GOT3 (cell line): ENCODE measurements at regions not wholly inside any gene's neighbourhood (a gene's known extent, or its start where the extent isn't known, plus 50 kb on each side); places are given as distances from the start of the nearest gene placed in this dataset.
"Not testable (repeated sequence)": the region's sequence is repeated elsewhere in the genome, so short reads cannot be mapped to it uniquely, and the experiment has no call there.

ENCODE experiments used
- DNase-seq: peaks from one replicate; lab custom pipeline; 2025; ENCODE audit warnings: mixed read lengths; lab: John Stamatoyannopoulos, UW

DNA sequence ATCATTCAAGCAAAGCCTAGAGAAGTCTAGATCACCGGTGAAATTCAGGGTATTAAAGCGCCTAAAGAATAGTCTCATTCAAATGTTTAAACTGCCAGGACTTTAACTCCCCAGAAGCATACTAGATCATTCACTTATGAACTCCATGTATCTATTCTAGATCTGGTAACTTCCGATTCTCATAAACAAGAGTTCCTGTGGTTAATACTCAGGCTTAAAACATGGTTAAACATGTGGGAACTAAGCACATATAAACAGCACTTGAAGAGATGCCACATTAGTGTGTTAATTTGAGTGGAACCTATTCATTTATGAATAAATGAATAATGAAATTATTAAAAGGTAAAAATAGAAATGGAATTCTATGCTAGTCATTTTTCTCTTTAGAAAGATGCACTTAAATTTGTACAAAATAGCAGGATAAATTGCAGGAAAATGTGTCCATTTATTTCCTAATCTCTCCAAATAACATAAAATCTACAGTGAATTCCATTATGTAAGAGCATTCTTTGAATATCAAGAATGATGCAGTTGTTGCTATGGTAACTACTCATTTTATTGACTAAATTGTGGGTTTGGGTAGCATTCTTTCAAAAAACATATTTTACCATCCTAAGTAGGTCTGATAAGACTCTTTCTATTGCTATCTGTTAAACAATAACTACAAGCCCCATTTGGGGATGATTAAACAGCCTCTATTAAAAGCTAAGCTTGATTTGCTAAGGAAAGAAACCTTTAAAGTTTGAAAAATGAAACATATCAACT is 147.6 kb upstream of the TMEM168 start:
- no peak for DNase-seq

DNA sequence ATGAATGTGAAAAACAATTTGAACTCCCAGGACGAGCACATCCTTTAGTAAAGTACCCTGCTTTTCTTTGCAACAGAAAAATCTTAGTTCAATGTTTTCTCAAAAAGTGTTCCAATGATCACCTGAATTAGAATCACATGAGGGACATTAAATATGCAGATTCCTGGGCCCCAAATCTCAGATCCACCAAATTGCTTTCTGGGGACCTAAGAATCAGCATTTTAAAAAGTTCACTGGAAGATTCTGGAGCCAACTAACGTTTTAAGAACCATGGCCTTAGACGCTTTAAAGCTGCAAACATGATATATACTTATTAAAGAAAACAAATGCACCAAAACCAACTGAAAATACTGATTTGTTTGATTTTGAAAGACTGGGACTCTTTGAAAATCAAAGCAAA is 143.4 kb upstream of the TMEM168 start:
- DNase-seq = no peak

DNA sequence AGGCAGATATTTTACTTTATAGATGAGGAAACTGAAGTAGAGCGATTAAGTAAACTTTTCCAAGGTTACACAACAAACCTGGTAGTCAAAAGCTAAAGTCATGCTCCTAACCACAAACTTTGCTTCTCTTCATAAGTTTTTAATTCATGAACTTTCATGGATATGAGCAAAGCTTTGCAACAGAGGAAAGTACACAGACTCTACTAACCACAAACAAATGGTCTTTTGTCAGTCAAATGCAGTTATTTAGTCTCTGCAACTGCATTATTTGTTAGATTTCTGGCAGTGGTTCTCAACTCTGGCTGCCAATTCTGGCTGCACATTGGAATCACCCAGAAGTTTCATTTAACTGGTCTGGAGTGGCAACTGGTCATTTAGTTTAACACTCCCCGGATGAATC is 140.6 kb upstream of the TMEM168 start:
- no peak for DNase-seq

DNA sequence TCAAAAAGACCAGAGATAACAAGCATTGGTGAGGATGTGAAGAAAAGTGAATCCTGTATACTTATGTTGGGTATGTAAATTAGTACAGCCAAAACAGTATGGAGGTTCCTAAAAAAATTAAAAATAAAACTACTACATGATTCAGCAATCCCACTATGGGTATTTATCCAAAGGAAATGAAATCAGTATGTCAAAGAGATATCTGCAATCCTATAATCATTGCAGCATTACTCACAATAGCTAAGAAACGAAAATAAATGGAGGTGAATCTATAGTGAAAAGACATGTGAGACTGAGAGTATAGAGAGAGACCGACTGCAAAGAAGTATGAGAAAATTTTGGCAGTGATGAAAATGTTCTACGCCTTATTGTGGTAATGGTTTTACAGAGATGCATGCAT is 139.2 kb upstream of the TMEM168 start:
- DNase-seq = no peak

DNA sequence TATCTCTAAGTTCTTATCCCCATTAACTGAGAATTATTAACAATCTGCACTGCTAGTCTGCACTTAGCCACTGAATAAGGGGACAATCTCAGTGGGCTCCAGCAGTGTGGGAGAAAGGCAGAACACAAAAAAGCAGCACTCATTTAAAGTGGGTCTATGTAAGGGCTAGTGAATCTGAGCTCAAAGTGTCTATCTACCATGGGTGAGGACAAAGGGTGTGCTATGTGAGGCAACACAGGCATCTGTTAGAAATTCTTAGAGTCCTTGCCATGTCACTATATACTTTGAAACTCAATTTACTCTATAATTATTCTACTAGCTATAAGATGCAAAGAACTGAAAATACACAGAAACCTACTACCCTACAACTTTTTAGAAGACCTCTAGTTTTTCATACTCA is 135.8 kb upstream of the TMEM168 start:
- DNase-seq = no peak

DNA sequence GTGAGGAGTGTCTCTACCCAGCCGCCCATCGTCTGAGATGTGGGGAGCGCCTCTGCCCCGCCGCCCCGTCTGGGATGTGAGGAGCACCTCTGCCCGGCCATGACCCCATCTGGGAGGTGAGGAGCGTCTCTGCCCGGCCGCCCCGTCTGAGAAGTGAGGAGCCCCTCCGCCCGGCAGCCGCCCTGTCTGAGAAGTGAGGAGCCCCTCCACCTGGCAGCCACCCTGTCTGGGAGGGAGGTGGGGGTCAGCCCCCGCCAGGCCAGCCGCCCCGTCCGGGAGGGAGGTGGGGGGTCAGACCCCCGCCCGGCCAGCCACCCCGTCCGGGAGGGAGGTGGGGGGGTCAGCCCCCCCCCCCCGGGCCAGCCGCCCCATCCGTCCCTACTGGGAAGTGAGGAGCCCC is 132.4 kb upstream of the TMEM168 start:
- DNase-seq = not testable (repeated sequence)

DNA sequence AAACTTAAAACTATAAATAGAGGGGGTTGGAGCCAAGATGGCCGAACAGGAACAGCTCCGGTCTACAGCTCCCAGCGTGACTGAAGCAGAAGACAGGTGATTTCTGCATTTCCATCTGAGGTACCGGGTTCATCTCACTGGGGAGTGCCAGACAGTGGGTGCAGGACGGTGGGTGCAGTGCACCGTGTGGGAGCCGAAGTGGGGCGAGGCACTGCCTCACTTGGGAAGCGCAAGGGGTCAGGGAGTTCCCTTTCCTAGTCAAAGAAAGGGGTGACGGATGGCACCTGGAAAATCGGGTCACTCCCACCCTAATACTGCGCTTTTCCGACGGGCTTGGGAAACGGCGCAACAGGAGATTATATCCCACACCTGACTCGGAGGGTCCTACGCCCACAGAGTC is 126.2 kb upstream of the TMEM168 start:
- not testable (repeated sequence) for DNase-seq

DNA sequence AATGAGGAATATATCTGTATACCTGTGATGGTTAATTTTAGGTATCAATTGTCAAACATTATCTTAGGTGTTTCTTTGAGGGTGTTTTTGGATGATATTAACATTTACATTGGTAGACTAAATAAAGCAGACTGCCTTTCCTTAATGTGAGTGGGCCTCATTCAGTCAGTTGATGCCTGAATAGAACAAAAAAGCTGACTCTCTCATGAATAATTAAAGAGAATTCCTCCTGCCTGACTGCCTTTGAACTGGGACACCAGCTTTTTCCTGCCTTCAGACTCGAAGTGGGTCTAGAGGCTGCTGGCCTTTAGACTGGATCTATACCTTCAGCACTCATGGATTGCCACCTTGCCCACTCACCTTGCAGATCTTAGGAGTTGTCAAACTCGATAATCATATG is 117.9 kb upstream of the TMEM168 start:
- DNase-seq = no peak

DNA sequence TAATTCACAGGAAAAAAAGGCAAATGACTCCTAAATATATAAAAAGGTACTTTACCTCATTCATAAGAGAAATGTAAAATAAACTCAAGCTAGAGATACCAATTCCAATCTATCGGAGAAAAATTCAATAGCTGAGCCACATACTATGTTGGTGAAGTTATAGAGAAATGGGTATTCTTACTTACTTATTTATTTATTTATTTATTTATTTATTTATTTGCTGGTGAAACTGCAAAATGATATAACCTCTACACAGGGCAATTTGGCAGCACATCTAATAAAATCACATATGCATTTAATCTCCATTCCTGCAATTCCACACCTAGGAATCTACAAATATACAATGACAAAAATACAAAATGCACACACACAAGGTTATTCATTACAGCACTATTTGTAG is 117.5 kb upstream of the TMEM168 start:
- no peak for DNase-seq

DNA sequence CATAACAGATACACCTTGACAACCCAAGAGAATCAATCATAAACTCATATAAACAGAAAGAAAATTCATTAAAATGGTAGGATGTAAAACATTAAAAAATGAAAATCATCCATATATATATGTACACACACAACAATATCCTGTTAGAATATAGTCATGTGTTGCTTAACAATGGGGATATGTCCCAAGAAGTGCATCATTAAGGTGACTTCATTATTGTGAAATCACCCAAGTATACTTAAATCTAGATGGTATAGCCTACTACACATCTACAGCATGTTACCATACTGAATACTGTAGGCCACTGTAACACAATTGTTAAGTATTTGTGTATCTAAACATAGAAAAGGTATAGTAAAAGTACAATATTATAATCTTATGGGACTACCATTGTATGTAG is 115.8 kb upstream of the TMEM168 start:
- no peak for DNase-seq

DNA sequence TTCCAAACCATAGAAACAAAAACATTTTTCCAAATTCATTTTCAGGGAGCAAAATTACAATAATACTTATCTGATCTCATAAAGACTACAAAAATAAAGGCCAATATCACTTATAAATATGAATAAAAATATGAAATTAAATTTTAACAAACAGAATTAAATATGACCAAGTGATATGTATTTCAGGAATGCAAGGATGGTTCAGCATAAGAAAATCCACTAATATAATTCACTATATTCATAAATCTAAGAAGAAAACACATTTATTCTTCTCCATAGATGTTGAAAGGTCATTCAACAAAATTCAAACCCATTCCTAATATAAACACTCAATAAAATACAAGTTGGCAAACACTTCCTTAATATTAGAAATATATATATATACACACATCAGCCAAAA is 115.2 kb upstream of the TMEM168 start:
- DNase-seq = no peak

DNA sequence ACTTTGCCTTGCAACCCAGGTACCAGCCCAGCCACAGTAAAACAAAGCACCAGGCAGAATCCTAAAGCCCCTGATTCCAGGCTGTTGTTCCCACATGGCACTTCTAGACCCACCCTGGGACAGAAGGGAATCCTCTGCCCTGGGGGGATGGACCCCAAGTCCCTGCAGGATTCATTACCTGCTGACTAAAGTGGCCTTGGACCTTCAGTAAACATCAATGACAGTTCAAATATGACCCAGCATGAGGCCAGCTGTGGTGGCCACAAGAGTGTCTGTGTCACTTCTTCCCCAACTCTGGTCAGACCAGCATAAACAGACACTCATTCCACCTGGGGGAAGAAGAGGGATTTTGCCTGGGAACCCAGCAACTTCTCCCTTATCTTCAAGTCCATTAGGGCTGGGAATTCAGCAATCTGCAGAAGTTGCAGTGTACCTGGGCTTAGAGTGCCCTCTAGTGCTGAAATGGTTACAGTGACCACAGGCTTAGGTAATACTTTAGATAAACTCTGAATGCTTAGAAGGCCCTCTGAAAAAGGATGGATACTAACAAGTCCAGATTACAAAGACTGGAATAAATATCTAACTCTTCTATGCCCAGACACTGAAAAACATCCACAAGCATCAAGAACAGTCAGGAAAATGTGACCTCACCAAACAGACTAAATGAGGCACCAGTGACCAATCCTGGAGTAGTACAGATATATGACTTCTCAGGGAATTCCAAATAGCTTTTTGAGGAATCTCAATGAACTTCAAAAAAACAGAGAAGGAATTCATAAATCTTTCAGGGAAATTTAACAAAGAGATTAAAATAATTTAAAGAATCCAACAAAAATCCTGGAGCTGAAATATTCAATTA is 108.5 kb upstream of the TMEM168 start:
- no peak for DNase-seq

DNA sequence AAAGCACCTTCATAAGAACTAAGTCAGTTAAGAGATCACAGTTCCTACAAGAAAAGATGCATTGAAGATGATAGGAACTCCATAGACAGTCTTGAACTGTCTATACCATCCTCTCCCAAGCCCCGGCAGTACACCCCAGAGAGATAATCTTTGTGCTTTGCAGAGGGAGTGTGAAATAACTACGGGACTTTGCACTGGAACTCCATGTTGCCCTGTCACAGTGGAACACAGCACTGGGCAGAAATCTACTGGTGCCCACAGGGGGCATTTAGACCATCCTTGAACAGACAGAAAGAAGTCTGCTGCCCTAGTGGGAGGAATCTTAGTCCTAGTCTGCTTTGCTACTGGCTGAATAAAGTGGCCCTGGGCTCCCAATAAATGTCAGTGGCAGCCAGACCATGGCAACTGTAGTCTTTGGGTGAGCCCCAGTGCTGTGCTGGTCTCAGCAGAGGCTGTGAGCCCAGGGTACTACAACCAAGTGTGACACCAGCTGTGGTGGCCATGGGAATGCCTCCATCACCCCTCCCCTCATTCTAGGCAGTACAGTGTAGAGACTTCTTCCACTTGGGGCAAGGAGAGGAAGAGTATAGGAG is 107.7 kb upstream of the TMEM168 start:
- no peak for DNase-seq

DNA sequence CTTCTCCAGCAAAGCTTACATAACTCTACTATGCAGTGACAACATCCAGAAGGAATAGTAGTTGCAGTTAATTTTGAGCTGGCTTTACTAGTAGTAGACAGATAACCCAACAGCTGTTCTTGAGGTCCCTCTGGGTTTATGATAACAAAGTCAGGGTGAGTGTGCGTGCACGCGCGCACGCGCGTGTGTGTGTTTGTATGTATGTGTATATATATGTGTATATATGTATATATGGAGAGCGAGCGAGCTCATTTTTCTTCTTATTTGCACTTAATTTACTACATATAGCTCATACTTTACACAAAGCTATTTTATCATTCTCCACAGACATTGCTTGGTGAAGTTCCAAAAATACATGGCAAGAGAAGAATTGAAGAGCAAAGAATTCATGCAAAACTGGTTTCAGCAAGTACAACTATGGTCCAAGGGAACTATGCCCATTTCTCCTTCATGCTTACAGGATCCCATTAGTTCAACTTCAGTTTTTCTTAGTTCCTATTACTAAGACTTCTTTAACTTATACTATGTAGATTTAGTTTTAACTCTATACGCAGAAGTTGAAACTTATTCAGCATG is 105.9 kb upstream of the TMEM168 start:
- DNase-seq = no peak

DNA sequence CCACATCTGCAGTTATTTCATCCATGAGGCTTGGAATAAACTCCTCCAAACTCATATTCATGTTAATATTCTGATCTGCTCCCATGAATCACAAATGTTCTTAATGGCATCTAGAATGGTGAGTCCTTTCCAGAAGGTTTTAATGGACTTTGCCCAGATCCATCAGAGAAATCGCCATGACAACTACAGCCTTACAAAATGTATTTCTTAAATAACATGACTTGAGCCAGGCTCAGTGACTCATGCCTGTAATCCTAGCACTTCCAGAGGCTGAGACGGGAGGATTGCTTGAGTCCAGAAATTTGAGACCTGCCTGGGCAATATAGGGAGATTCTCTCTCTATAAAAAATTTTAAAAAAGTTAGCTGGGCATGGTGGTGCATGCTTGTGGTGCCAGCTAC is 102.1 kb upstream of the TMEM168 start:
- DNase-seq = no peak

DNA sequence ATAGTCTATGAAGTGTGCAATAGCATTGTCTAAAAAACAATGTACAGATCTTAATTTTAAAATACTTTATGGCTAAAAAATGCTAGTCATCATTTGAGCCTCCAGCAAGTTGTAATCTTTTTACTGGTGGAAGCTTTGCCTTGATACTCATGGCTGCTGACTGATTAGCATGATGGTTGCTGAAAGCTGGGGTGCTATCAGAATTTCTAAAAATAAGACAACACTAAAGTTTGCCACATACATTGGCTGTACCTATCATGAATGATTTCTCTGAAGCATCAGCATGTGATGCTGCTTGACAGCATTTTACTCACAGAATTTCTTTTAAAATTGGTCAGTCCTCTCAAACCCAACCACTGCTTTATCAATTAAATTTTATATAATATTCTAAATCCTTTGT is 101.5 kb upstream of the TMEM168 start:
- no peak for DNase-seq

DNA sequence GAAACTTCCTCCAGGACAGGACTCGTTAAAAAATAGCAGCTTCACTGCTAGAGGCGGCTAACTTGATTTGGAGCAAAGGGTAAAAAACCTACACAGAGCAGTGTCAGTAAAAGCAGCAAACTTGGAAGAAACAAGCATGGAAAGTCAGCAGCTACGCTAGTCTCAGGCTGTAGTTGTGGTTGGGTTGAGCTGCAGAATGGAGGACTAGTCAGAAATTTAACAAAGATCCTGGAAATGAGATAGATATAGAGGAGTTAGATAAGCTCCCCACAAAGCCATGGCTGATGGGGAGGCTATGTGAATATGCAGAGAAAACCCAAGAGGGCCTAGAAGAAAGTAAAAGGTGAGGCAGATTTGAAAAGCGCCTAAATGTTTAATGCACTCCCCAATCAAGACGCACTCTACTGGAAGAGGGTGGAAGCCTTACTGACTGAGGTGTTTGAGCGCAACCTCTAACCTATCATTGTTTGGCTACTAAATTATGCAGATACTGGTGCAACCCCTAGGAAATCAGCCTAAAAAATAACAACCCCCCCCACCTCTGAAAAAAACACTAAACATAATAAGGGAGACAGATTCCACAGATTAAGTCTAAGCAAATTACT is 99.7 kb upstream of the TMEM168 start:
- no peak for DNase-seq

DNA sequence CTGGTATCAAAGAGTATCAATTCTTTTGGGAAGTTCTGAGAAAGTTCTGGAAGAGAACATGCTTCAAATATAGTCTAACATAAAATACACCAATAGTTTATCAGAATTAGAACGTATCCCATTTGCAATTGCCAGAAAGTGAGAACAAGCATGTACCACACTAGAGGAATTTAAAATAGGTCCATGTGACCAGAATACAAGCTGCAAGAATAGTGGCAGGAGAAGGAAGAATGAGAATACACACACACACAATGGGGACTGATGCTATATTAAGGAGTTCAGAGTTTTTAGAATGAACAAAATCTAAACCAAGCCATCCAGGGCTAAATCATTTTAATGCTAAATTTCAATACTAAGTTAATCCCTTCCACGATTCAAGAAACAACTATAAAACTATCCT is 99.1 kb upstream of the TMEM168 start:
- DNase-seq = no peak

DNA sequence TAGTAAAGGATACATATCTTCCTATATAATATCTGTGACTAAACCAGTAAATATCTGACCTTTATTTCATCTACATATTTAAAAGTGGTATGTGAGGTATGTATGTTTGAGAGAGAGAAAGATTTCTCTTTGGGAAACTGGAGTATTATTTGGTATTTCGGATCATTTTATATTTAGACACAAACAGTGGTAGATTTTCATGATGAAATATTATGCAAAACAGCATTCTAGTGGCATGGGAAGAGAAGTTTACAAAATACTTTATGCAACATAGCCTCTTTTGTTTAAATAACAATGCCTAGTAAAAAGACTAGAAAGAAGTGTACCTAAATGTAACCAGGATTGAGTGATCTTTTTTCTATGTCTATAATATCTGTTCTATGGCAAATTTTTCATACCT is 98.6 kb upstream of the TMEM168 start:
- DNase-seq = no peak

DNA sequence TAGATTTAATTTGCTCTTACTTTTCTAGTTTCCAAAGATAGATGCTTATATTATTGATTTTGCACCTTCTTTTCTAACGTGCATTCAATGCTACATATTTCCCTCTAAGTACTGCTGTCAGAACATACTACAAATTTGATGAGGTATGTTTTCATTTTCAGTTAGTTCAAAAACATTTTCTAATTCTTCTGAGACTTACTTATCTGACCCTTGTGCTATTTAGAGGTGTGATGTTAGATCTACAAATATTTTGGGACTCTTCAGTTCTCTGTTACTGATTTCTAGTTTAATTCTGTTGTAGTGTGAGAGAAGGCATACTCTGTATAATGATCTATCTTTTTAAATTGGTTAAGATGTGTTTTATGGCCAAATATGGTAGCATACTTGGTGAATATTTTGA is 97.8 kb upstream of the TMEM168 start:
- DNase-seq = no peak

DNA sequence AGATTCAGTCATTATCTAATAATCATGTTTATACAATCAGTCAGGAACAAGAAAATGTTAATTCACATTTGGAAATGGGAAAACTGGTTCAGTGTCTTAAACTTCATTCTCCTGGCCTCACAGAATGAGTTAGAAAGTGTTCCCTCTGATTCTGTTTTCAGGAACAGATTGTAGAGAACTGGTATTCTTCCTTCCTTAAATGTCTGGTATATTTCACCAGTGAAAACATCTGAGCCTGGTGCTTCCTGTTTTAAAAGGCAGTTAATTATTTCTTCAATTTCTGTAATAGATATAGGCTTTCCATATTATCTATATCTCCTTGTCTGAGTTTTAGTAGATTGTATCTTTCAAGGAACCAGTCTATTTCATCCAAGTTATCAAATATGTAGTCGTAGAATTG is 97.1 kb upstream of the TMEM168 start:
- no peak for DNase-seq

DNA sequence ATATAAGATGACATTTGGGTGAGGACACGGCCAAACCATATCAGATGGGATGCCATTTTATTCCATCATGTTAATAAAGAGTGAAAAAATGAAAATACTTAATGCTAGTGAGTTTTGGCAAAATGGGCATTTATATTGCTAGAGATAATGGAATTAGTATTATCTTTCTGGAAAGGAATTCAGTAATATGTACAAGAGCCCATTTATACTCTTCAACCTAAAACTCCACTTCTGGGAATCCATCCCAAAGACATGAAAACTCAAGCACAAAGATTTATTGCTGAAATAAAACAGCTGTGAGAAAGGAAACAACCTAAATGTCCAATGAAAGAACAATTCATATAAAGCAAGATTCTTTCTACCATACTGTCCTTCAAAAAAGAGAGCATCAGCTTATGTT is 96.0 kb upstream of the TMEM168 start:
- no peak for DNase-seq
